Amniotic epithelial cell (primary cell): ENCODE measurements at regions not wholly inside any gene's neighbourhood (a gene's known extent, or its start where the extent isn't known, plus 50 kb on each side); places are given as distances from the start of the nearest gene placed in this dataset.
"Not testable (repeated sequence)": the region's sequence is repeated elsewhere in the genome, so short reads cannot be mapped to it uniquely, and the experiment has no call there.

ENCODE experiments used
- DNase-seq: peaks from one replicate; pipeline ENCODE4 v3.0.0-alpha.2; 2010; ENCODE audit warnings: low read depth

GRCh38 chr4:167939863-167940616 lies 152.3 kb upstream of the ANXA10 start:
- no peak for DNase-seq

- DNase-seq = peak; percentile 1
These were observed 148.3 kb upstream of the ANXA10 start for GRCh38 chr4:167943872-167944505.

GRCh38 chr4:167944721-167945120 lies 147.6 kb upstream of the ANXA10 start:
- no peak for DNase-seq

- no peak for DNase-seq
These were observed 137.3 kb upstream of the ANXA10 start for GRCh38 chr4:167955006-167955405.

GRCh38 chr4:167956676-167957075 lies 135.7 kb upstream of the ANXA10 start:
- peak; percentile 47 for DNase-seq

GRCh38 chr4:167964766-167965373 lies 127.5 kb upstream of the ANXA10 start:
- no peak for DNase-seq

- DNase-seq = peak; percentile 20
These were observed 126.2 kb upstream of the ANXA10 start for GRCh38 chr4:167966143-167966542.

- no peak for DNase-seq
These were observed 118.8 kb upstream of the ANXA10 start for GRCh38 chr4:167973513-167973912.

GRCh38 chr4:167985565-167985964 lies 106.8 kb upstream of the ANXA10 start:
- no peak for DNase-seq

GRCh38 chr4:167986044-167986443 lies 106.3 kb upstream of the ANXA10 start:
- DNase-seq = no peak

GRCh38 chr4:167987285-167987684 lies 105.1 kb upstream of the ANXA10 start:
- DNase-seq = no peak

- peak; percentile 8 for DNase-seq
These were observed 102.5 kb upstream of the ANXA10 start for GRCh38 chr4:167989815-167990214.

GRCh38 chr4:168008112-168008511 lies 84.2 kb upstream of the ANXA10 start:
- DNase-seq = not testable (repeated sequence)

GRCh38 chr4:168019019-168019651 lies 73.2 kb upstream of the ANXA10 start:
- DNase-seq = peak; percentile 32

GRCh38 chr4:168019921-168020320 lies 72.4 kb upstream of the ANXA10 start:
- DNase-seq = no peak

GRCh38 chr4:168021666-168022065 lies 70.7 kb upstream of the ANXA10 start:
- peak; percentile 16 for DNase-seq

- DNase-seq = peak; percentile 42
These were observed 63.8 kb upstream of the ANXA10 start for GRCh38 chr4:168028568-168028967.

GRCh38 chr4:168028970-168029597 lies 63.3 kb upstream of the ANXA10 start:
- DNase-seq = peak; percentile 18

GRCh38 chr4:168037676-168038075 lies 54.7 kb upstream of the ANXA10 start:
- DNase-seq = no peak

GRCh38 chr4:168039593-168039992 lies 52.7 kb upstream of the ANXA10 start:
- DNase-seq = no peak
